OCI-LY1 (cell line): ENCODE measurements at regions not wholly inside any gene's neighbourhood (a gene's known extent, or its start where the extent isn't known, plus 50 kb on each side); places are given as distances from the start of the nearest gene placed in this dataset.

Experiments
- H2AFZ ChIP-seq: fragments of 200-600 bp; sonication (generic), shearing (Covaris generic); 2 replicates; pipeline ENCODE4 v1.6.0; 2014; ENCODE audit warnings: antibody characterized with exemption, mild to moderate bottlenecking, low read length
- H3F3A ChIP-seq: fragments of 200-600 bp; sonication (generic), shearing (Covaris generic); 2 replicates; pipeline ENCODE4 v1.6.0; 2014; ENCODE audit warnings: mild to moderate bottlenecking, antibody characterized with exemption, low read length, moderate library complexity; ENCODE audit not compliant: insufficient read depth
- H3K27ac ChIP-seq: fragments of 200-600 bp; sonication (generic); 2 replicates; pipeline ENCODE4 v1.5.1; 2014; ENCODE audit warnings: low read length, mixed run types, mild to moderate bottlenecking, low read depth; ENCODE audit not compliant: poor library complexity, severe bottlenecking
- H3K27me3 ChIP-seq: fragments of 200-600 bp; sonication (generic); 2 replicates; pipeline ENCODE4 v1.6.0; 2014; ENCODE audit warnings: antibody characterized with exemption, mild to moderate bottlenecking, low read length, moderate library complexity; ENCODE audit not compliant: insufficient read depth
- H3K36me3 ChIP-seq: fragments of 200-600 bp; sonication (generic); 2 replicates; pipeline ENCODE4 v1.6.1; 2014; ENCODE audit warnings: mild to moderate bottlenecking, antibody characterized with exemption, low read length, moderate library complexity, mixed read lengths; ENCODE audit not compliant: insufficient read depth
- H3K4me1 ChIP-seq: fragments of 200-600 bp; sonication (generic); 2 replicates; pipeline ENCODE4 v1.5.1; 2014; ENCODE audit warnings: mild to moderate bottlenecking, low read length, moderate library complexity; ENCODE audit not compliant: insufficient read depth, severe bottlenecking
- H3K4me2 ChIP-seq: fragments of 200-600 bp; sonication (generic), shearing (Covaris generic); 2 replicates; pipeline ENCODE4 v1.6.1; 2014; ENCODE audit warnings: low read length
- H3K4me3 ChIP-seq: fragments of 200-600 bp; sonication (generic); 2 replicates; pipeline ENCODE4 v1.5.1; 2014; ENCODE audit warnings: low read length, low read depth, mild to moderate bottlenecking, mixed read lengths; ENCODE audit not compliant: poor library complexity, severe bottlenecking
- H3K79me2 ChIP-seq: fragments of 200-600 bp; shearing (Covaris generic); 2 replicates; pipeline ENCODE4 v1.6.1; 2016; ENCODE audit warnings: mixed run types, low read length, mixed read lengths; ENCODE audit not compliant: insufficient read depth
- H3K9ac ChIP-seq: fragments of 200-600 bp; sonication (generic), shearing (Covaris generic); 2 replicates; pipeline ENCODE4 v1.6.1; 2014; ENCODE audit warnings: mild to moderate bottlenecking, low read length, mixed read lengths
- H3K9me2 ChIP-seq: fragments of 200-600 bp; sonication (generic), shearing (Covaris generic); 2 replicates; pipeline ENCODE4 v1.6.1; 2014; ENCODE audit warnings: low read depth, mild to moderate bottlenecking, low read length, mixed read lengths
- H3K9me3 ChIP-seq: fragments of 200-600 bp; shearing (Covaris generic); 2 replicates; pipeline ENCODE4 v1.6.1; 2014; ENCODE audit warnings: low read length, mixed read lengths
- H4K20me1 ChIP-seq: fragments of 200-600 bp; sonication (generic), shearing (Covaris generic); 2 replicates; pipeline ENCODE4 v1.6.0; 2016; ENCODE audit warnings: mild to moderate bottlenecking, low read length; ENCODE audit not compliant: insufficient read depth
- CTCF ChIP-seq: fragments of 200-600 bp; sonication (generic), shearing (Covaris generic); IDR thresholded peaks from 2 replicates; pipeline ENCODE4 v1.5.1; 2017; ENCODE audit warnings: mild to moderate bottlenecking, antibody characterized with exemption, low read length, moderate library complexity, mixed read lengths
- EZH2 ChIP-seq: fragments of 200-600 bp; sonication (generic), shearing (Covaris generic); IDR thresholded peaks from 2 replicates; pipeline ENCODE4 v1.8.0; 2017; ENCODE audit warnings: borderline replicate concordance, mixed run types, mild to moderate bottlenecking, antibody characterized with exemption, low read length, moderate library complexity, mixed read lengths

- Histone ChIP-seq H3K4me3 (no peak overlapping the region), H4K20me1 (no peaks in the 10 kb centered on the region), H3K4me1 (no peaks in the 10 kb centered on the region), H3K27me3 (no peaks in the 10 kb centered on the region; the same call in 1 of the 2 replicates), H3K9ac (no peak overlapping the region), H3F3A (no peaks in the 10 kb centered on the region), H3K9me2 (no peaks in the 10 kb centered on the region), H3K36me3 (no peaks in the 10 kb centered on the region), H3K9me3 (no peaks in the 10 kb centered on the region), H3K27ac (no peak overlapping the region), H3K4me2 (no peak overlapping the region), H3K79me2 (no peaks in the 10 kb centered on the region), H2AFZ (no peak overlapping the region)
- TF ChIP-seq EZH2: no peak
- TF ChIP-seq CTCF: no peak
Observed at GRCh38 chr1:4854367-4854766, 200.0 kb downstream of the AJAP1 start.

GRCh38 chr1:4853904-4854303 lies 199.5 kb downstream of the AJAP1 start:
- Histone ChIP-seq H3K79me2 (no peaks in the 10 kb centered on the region), H4K20me1 (no peaks in the 10 kb centered on the region), H3K27me3 (no peaks in the 10 kb centered on the region; the same call in 1 of the 2 replicates), H3K4me1 (no peaks in the 10 kb centered on the region), H3K4me2 (no peak overlapping the region), H3K9me2 (no peaks in the 10 kb centered on the region), H3K4me3 (no peak overlapping the region), H2AFZ (no peak overlapping the region), H3K9ac (no peak overlapping the region), H3K27ac (no peak overlapping the region), H3K36me3 (no peaks in the 10 kb centered on the region), H3F3A (no peaks in the 10 kb centered on the region), H3K9me3 (no peaks in the 10 kb centered on the region)
- TF ChIP-seq CTCF: no peak
- TF ChIP-seq EZH2: no peak

DNA sequence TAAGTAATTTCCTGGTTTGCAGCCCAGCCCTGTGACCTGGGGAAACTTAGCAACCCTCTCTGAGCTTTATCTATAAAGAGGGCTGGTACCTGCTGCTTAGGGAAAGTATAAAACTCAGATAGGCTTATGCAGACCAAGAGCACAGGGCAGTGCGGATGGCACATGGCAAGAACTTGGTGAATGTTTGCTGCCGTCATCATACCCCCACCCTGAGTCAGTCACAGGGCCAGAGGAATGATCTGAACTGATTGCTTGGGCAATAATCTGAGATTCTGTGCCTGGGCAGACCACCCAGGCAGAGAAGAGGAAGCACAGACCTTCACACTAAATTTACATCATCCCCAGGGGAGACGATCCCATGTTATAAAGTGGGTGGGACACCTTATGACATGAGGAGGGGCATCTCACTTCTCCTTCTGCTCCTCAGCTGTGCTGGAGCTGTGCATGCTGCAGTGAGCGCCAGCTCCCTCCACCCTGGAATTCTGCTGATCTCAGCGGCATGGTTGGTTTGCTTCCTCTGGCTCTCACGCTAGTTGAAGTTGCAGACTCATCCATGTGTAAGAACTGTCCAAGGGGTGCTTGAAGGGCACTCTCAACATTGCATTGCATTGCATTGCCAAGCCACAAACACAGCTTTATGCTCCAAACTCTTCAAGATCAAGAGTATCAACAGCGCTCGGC lies 197.1 kb downstream of the AJAP1 start:
- Histone ChIP-seq H3F3A (no peaks in the 10 kb centered on the region), H3K4me1 (no peaks in the 10 kb centered on the region), H3K4me2 (no peak overlapping the region), H3K27me3 (no peaks in the 10 kb centered on the region; the same call in 1 of the 2 replicates), H3K9me2 (no peaks in the 10 kb centered on the region), H3K79me2 (no peaks in the 10 kb centered on the region), H3K4me3 (no peak overlapping the region), H4K20me1 (no peaks in the 10 kb centered on the region), H3K36me3 (no peaks in the 10 kb centered on the region), H2AFZ (no peak overlapping the region), H3K9me3 (no peaks in the 10 kb centered on the region), H3K9ac (no peak overlapping the region), H3K27ac (no peak overlapping the region)
- TF ChIP-seq CTCF (no peak), EZH2 (no peak)
